ENCODE measurements at regions not wholly inside any gene's neighbourhood (a gene's known extent, or its start where the extent isn't known, plus 50 kb on each side); places are given as distances from the start of the nearest gene placed in this dataset.

GRCh38 chr2:82814146-82814545, 1644.9 kb downstream of the SUCLG1 start:
- DNase-seq = no peak
- H3K4me1 ChIP-seq (ENCODE audit: control insufficient read depth in 5 of 5, insufficient read depth in 5 of 5, low read length in 5 of 5) = no peaks in the 10 kb centered on the region
- no peak for TF ChIP-seq CTCF (IDR thresholded peaks at IDR 0.05; ENCODE audit: control extremely low read depth, extremely low read depth)
- H3K27me3 ChIP-seq (ENCODE audit: control insufficient read depth in 3 of 3, insufficient read depth in 3 of 3, low read length in 2 of 3) = no peaks in the 10 kb centered on the region
- H3K9ac ChIP-seq (ENCODE audit: insufficient read depth in 1 of 2, low read length in 2 of 2) = no peak overlapping the region
- H3K27ac ChIP-seq (ENCODE audit: low read depth in 1 of 2, low read length in 1 of 2) = no peak overlapping the region
- WGBS, 2 donors = 79 to 94% methylated on average over 1 of the region's 1 CpG
- no peaks in the 10 kb centered on the region for H3K36me3 ChIP-seq (ENCODE audit: control insufficient read depth in 4 of 4, insufficient read depth in 4 of 4, low read length in 4 of 4)
- ATAC-seq (ENCODE audit: insufficient read depth, low FRiP score) = no peak
- H3K9me3 ChIP-seq (ENCODE audit: control insufficient read depth in 4 of 4, insufficient read depth in 3 of 4, low read length in 3 of 4) = no peaks in the 10 kb centered on the region
- no peak overlapping the region for H3K4me3 ChIP-seq

- H3K4me1 ChIP-seq (ENCODE audit: control insufficient read depth in 5 of 5, insufficient read depth in 5 of 5, low read length in 5 of 5) = no peaks in the 10 kb centered on the region
- no peak for TF ChIP-seq CTCF (IDR thresholded peaks at IDR 0.05; ENCODE audit: control extremely low read depth, extremely low read depth)
- DNase-seq (no peak), ATAC-seq (ENCODE audit: insufficient read depth, low FRiP score) (no peak)
- H3K27ac ChIP-seq (ENCODE audit: low read depth in 1 of 2, low read length in 1 of 2) = no peak overlapping the region
- no peaks in the 10 kb centered on the region for H3K9me3 ChIP-seq (ENCODE audit: control insufficient read depth in 4 of 4, insufficient read depth in 3 of 4, low read length in 3 of 4)
- 21 to 35% methylated on average over 1 of the region's 1 CpG for WGBS, 2 donors
- no peak overlapping the region for H3K9ac ChIP-seq (ENCODE audit: insufficient read depth in 1 of 2, low read length in 2 of 2)
- no peaks in the 10 kb centered on the region for H3K27me3 ChIP-seq (ENCODE audit: control insufficient read depth in 3 of 3, insufficient read depth in 3 of 3, low read length in 2 of 3)
- no peak overlapping the region for H3K4me3 ChIP-seq
- H3K36me3 ChIP-seq (ENCODE audit: control insufficient read depth in 4 of 4, insufficient read depth in 4 of 4, low read length in 4 of 4) = no peaks in the 10 kb centered on the region
Measured at GRCh38 chr2:82811946-82812345, 1647.1 kb downstream of the SUCLG1 start.

- no peaks in the 10 kb centered on the region for H3K36me3 ChIP-seq (ENCODE audit: control insufficient read depth in 4 of 4, insufficient read depth in 4 of 4, low read length in 4 of 4)
- no peak overlapping the region for H3K9ac ChIP-seq (ENCODE audit: insufficient read depth in 1 of 2, low read length in 2 of 2)
- H3K4me1 ChIP-seq (ENCODE audit: control insufficient read depth in 5 of 5, insufficient read depth in 5 of 5, low read length in 5 of 5) = no peaks in the 10 kb centered on the region
- peaks cover 0 to 10% (median 6%) of the 10 kb centered on the region in 4 donors for H3K9me3 ChIP-seq (ENCODE audit: control insufficient read depth in 4 of 4, insufficient read depth in 3 of 4, low read length in 3 of 4)
- TF ChIP-seq CTCF (IDR thresholded peaks at IDR 0.05; ENCODE audit: control extremely low read depth, extremely low read depth) = no peak
- DNase-seq (no peak), ATAC-seq (ENCODE audit: insufficient read depth, low FRiP score) (no peak)
- H3K4me3 ChIP-seq = no peak overlapping the region
- 95 to 97% methylated on average over 2 of the region's 2 CpGs for WGBS, 2 donors
- no peak overlapping the region for H3K27ac ChIP-seq (ENCODE audit: low read depth in 1 of 2, low read length in 1 of 2)
- no peaks in the 10 kb centered on the region for H3K27me3 ChIP-seq (ENCODE audit: control insufficient read depth in 3 of 3, insufficient read depth in 3 of 3, low read length in 2 of 3)
Measured at GRCh38 chr2:82803307-82803706, 1655.8 kb downstream of the SUCLG1 start.

- ATAC-seq (ENCODE audit: insufficient read depth, low FRiP score) = no peak
- 73 to 76% methylated on average over 3 of the region's 3 CpGs for WGBS, 2 donors
Measured at GRCh38 chr2:82797469-82797868, 1661.6 kb downstream of the SUCLG1 start.

More at GRCh38 chr2:82797469-82797868, 1661.6 kb downstream of the SUCLG1 start:
- Histone ChIP-seq H3K4me1 (ENCODE audit: control insufficient read depth in 5 of 5, insufficient read depth in 5 of 5, low read length in 5 of 5) (no peaks in the 10 kb centered on the region), H3K9me3 (ENCODE audit: control insufficient read depth in 4 of 4, insufficient read depth in 3 of 4, low read length in 3 of 4) (peaks cover 0 to 3% (median 0%) of the 10 kb centered on the region in 4 donors), H3K27ac (ENCODE audit: low read depth in 1 of 2, low read length in 1 of 2) (no peak overlapping the region), H3K9ac (ENCODE audit: insufficient read depth in 1 of 2, low read length in 2 of 2) (no peak overlapping the region), H3K36me3 (ENCODE audit: control insufficient read depth in 4 of 4, insufficient read depth in 4 of 4, low read length in 4 of 4) (no peaks in the 10 kb centered on the region), H3K4me3 (no peak overlapping the region), H3K27me3 (ENCODE audit: control insufficient read depth in 3 of 3, insufficient read depth in 3 of 3, low read length in 2 of 3) (no peaks in the 10 kb centered on the region)
- no peak for TF ChIP-seq CTCF (IDR thresholded peaks at IDR 0.05; ENCODE audit: control extremely low read depth, extremely low read depth)
- DNase-seq = no peak
